ENCODE measurements at regions not wholly inside any gene's neighbourhood (a gene's known extent, or its start where the extent isn't known, plus 50 kb on each side); places are given as distances from the start of the nearest gene placed in this dataset.

DNA sequence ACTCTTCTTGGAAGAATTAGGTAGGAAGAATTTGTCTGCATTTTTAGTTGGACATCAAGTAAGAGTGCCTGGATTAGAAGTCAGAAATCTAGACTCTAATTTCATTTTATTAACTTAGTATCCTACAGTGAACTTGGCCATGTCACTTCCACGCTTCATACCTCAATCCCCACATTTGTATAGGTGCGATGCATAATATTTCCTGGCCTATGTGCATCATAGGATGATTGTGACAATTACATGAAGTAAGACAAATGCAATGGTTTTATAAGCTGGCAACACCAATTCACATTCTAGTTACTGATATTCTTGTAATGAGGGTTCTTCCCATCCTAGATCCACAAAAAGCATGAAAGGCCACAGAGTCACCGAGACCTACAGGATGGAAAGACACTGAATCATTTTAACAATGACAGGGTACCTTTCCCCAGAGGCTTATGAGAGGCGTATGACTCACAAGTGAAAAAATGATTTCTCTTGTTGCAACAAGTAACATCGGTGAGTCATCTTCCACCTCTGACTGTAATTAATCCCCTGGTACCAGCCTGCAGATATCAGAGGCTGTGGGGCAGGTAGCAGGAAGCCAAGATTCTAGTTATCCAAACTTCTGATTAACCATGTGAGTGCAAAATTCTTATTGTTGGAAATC lies 56.0 kb upstream of the OR5AK2 start:
- DNase-seq = peak; percentile 26

DNA sequence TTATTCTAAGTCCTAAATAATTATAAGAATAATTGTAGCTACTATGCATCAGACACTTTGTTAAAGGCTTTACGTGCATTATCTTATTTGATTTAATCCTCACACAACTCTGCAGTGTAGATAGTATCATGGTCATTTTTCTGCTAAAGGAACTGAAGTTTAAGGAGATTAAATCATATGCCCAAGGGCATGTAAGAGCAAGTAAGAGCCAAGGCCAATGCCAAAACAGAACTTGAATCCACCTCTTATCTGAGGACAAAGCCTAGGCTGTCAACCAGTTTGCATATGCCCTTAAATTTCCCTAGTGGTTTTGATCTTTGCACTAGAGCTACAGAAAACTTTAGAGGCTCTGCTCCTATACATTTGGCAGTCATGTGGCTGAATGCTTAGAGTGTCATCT lies 65.6 kb upstream of the OR5AK2 start:
- no peak for DNase-seq

DNA sequence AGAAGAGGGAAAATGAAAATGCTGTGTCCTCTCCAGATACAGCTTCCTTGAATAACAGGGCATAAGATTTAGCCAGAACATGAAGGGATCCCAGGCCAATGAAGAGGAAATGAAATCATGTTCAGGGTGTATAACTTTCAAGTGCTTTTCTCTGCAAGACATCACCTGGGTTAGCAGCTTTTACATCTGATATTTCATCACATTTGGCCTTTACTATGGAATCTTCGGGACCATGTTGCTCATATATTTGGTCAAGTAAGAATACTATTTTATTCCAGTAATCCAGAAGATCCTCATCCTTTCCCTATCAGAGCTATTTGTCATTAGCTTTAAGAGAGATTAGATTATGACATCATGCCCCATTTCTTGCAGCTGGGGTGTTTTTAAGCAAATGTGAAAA lies 66.3 kb upstream of the OR5AK2 start:
- DNase-seq = no peak

DNA sequence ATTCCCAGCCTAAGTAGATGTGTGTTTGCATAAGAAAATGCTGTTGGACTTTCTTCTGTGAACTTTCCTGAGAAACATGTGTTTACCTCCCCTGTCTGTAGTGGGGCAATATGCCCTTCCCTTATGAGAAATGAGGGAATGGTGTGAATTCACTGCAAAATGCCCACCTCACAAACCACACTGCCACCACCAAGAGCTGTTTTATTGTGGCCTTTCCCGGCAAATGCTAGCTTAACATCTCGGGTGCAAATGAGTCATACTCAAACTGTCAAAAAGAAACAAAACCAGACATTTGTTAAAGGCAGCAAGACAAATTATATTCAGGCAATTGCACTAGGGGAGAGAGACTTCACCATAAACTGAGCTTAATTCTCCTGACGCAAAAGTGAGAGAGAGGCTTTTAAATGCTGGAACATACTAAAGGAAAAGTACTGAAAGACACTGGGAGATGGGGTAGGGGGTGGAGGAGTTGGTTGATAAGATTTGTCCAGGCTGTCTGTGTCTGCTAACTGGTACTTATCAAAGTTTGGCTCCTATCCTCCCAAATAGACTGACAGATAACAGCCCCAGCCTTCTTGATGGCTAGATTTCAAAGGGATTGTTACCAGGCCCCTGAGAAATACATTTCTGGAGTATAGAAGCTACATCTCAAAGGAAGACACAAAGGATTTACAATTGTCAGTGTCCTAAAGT lies 70.9 kb upstream of the OR5AK2 start:
- no peak for DNase-seq

DNA sequence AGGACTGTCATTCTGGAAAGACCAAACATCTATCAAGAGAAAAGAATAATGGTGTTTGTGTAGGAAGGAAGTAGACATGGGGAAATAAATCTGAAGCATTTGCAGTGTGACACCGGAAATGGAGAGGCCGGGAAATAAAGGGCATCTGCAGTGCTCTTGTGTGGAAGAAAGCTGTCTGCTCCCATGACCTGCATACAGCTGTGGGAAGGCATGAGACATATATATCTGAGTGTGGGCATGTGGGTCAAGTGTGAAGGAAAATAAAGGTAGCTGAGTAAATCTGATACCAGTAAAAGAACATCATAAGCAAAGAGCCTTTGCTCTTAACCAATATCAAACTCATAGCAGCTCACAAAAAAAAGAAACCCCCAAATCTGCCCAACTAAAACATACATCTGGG lies 72.1 kb upstream of the OR5AK2 start:
- DNase-seq = no peak

DNA sequence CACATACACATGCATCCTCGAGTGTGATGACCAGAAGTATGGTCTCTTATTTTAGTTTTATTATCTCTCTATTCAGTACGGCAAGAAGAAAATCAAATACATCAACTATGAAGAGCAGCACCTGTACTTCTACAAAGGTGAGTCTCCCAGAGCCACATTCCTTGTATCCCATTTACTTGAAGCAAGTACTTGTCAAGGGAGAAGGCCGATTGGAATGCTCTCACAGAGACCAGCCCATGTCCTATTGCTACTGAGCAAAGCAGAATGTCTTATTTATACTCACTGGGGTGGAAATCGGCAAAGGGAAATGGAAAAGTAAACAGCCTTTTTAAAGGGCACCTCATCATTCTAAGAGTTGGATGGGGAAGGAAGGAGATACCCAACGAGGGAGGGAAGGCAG lies 72.6 kb upstream of the OR5AK2 start:
- no peak for DNase-seq

DNA sequence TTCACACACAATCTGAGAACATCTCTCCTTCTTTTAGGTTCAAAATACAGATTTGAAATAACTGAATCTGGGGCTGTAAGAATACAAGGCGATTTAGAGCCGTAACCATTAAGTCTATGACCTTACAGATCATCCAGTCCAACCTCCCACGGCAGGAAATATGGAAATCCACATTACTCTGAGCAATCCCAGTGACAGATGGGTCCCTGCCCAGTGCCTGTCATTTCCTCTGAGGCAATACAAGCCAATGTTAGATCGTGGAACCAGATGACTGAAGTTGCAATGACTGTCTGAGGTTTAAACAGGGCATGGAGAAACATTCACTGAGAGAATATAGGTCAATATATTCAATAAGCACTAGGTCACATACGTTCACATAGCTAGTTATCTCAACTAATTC lies 77.4 kb upstream of the OR5AK2 start:
- DNase-seq = no peak

DNA sequence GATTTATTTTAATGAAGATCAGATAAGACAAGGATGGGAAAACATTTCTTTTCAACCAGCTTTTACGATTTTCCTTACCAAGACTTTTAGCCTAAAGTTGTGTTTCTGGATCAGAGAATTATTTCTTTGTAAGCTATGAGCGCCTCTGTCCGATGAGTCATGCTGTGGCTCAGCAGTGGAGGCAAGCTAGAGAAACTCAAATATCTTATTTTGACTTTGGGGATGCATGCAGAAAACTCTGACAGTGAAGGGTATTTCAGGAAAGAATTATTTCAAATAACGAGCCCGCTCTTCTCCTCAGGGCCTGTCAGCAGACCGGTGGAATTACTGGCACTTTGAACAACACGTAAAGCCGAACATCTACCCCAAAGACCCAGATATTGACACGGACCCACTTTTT lies 77.9 kb upstream of the OR5AK2 start:
- no peak for DNase-seq

DNA sequence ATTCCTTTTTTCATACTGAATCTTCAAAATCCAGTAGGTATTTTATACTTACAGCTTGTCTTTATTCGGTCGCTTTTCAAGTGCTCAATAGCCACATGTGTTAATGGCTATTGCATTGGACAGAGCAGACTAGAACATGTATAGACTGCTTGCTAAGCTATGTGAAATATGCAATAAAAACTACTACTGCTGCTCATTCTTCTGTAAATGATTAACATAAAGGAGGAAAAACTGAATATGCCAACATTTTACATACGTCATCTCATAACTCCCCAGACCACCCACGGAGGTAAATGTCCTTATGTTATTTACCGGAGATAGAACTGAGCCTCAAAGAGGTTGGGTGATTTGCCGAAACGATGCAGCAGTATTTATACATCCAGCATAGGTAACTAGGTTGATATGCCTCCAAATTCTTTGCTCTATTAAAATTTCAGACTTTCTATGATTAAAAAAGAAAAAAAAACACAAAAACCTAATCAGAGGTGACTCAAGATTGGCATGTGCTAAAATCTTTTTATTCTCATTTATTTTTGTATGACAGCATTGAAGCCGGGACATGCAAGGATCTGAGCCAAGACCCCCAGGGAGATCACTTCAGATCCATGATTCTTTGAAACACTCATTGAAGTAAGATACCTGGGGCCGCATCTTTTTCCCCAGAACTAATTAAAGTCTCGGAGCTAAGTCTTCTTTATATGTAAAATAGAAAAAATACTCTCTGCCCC lies 78.5 kb upstream of the OR5AK2 start:
- DNase-seq = no peak

DNA sequence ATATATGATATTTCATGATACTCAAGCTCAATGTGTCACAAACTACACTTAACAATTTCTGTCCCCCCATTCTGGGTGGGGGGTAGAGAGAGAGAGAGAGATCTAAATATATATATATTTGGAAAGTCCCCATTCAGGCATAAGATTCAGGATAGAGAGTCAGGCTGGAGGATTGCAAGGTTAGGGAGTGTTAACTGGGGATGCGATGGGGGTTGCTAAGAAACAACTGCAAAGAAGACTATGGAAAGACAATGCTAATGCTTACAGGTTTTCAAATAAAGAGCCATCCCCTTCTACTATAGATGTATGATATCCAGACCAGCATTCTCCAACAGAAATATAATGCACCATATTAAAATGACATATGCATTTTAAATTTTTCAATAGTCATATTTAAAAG lies 79.2 kb upstream of the OR5AK2 start:
- no peak for DNase-seq

DNA sequence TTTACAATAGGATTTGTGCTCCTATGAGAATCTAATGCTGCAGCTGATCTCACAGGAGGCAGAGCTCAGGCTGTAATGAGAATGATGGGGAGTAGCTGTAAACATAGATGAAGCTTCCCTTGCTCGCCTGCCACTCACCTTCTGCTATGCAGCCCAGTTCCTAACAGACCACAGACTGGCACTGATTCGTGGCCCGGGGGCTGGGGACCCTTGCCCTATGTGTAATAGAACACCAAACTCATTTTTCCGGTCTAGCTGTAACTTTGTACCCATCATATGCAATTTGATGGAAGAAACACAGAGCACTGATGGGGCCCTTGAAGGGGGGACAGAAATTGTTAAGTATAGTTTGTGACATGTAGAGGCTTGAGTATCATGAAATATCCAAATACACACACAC lies 79.6 kb upstream of the OR5AK2 start:
- no peak for DNase-seq

DNA sequence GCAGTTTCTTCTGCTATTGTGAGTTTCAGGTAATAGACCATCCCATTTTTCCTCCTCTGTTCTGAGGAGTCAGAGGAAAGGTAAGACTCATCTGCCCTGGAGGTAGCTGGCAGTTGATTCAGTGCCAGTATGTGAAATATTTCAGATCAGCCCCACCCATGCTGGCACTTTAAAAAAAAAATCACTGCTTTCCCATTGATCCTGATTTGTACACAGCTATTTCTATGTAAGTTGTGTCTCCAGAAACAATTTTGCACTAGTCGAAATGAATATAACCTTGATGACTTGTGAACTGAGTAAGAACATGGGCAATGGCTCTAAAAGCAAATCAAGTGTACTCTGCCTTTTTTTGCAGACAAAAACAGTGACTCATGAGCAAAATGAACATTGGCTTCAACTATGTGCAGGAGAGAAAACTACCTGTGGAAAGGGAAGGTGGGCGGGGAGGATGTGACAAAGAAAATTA lies 82.0 kb upstream of the OR5AK2 start:
- DNase-seq = no peak

DNA sequence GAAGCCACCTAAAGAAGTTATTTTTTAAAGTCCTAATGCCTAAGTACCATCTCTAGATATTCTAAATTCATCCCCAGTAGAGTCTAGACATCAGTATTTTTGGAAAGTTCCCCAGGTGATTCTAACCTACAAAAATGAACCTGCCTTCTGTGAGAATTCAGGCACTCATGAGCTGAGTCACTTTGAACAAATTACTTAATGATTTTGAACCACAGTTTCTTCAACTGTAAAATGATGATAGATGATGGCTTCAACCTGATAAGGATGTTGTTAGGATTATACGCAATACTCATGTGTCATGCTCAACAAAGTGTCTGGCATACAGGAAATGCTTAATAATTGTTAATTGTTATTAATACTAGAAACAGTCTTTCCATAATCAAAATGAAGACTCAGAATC lies 82.8 kb upstream of the OR5AK2 start:
- no peak for DNase-seq

DNA sequence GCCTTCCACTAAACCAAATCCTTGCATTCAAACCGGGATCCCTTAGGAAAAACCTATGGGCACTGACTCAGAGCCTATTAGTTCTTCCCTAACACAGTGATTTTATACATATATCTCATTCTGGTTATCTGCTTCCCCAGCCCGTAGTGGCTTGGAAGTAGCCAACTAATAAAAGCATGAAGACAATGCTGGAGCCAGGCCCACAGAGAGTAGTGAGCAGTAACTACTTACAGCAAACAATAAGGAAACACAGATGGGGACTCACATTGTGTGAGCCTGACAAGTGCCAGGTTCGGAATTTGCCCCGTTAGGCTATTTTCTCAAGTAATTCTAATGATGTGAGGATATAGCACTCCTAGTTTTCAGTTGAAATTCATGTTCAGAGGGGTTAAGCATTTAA lies 83.3 kb upstream of the OR5AK2 start:
- no peak for DNase-seq

DNA sequence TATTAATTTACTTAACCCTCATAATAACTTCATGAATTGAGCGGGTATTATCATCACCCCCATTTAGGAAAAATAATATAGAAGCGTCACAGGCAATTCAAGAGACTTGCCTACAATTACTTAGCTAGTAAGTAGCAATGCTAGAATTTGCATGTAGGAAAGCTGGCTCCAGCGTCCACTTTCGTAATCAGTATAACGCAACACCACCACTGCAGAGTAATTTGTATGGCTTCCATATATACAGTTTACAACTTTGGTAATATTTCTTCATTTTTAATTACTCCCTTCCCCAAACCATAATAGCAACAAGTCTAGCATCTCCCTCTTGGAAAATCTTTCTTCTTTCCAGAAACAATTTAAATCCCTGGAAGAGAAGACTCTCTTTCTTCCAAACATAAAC lies 89.9 kb upstream of the OR5AK2 start:
- no peak for DNase-seq

DNA sequence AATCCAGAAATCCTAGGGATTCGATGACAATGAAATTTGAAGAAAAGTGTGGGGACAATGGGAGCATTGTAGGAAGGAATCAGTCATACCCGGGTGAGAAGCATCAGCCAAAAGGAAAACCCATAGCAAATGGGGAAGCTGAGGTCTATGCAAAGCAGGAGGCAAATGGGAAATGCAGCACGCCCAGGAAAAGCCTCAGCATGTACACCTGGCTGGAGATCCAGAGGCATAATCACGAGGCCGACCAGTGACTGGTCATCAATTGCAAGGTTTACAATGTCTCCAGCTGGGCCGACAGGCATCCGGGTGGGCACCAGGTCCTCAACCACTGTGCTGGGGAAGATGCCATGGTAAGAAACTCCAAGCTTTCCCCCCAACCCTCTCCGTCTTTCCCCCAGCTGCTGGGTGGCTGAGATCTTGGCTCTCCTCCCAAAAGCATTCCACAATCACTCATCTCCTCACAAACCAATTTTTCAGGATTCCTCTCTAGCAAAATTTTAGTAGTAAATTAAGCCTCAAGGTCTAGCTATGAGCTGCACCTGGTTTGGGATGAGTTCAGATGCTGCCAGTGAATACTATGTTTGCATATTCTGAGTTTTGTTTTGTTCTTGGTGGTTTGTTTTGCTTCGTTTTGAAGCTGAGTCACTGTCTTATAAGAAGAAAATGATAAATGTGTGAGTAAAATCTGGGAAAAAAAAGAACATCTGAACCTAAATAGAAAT lies 98.0 kb upstream of the OR5AK2 start:
- no peak for DNase-seq

DNA sequence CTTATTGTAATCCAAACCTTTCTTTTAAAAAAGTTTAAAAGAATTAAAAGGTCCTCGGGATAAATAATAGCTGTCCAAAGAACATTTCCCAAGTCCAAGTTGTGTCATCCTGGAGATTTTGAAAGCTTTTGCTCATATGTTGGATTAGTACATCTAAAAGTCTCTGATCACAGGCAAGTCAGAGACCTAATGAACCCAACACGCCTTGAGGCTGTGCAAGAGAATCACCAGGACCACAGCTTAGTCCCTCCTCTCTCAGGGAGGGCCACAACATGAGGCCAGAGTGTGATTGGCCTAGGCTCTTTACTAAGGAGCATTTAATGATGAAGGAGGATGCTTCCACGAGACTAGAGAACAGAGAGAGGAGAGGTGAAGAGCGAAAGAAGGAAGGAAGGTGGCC lies 98.7 kb upstream of the OR5AK2 start:
- DNase-seq = no peak

DNA sequence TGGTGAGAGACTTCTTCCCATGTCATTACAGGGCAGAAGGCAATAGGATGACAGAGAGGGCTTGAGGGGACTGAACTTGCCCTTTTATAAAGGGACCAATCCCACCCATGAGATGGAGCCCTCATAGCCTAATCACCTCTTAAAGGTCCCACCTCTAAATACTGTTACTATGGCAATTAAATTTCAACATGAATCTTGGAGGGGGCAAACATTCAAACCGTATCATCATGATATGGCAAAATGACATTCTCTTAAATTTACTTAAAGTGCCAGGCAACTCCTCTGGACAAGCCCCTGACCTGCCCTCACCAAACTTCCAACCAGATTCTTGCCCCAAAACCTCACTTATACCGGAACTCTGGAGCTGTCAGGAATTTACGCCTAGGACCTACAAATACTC lies 100.8 kb upstream of the OR5AK2 start:
- DNase-seq = no peak

DNA sequence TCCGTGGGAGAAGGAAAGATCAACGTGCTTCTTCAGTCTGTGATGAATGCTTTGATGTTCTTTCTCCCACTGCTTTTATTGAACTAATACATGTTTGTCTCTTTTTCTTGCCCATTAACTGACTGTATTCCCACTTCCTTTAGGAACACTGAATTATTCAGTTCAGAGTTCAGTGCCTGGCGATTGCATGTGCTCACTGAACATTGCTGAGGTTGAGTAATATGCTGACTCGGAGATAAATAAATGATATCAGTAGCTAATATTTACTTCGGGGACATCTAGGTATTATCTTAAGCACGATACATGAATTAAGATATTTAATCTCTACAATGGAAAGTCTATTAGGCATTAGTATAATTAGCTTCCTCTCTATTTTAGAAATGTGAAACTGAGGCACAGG lies 102.3 kb upstream of the OR5AK2 start:
- DNase-seq = no peak

DNA sequence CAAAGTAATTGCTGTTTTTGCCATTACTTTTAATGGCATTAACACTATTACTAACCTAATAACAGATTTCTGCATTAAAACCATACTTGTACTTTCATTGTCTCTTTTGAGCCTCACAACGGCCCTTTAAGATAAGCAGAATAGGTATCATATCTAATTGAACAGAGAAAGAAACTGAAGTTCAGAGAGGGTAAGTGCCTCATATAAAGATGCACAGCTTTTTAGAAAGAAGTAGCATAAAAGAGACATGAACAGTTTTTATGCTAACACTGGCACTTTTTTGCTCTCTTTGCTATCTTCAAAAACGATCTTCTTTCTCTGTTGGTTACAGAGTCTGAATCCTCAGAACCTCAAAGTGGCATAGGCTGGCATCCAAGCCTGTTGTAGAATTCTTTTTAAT lies 102.9 kb upstream of the OR5AK2 start:
- no peak for DNase-seq

DNA sequence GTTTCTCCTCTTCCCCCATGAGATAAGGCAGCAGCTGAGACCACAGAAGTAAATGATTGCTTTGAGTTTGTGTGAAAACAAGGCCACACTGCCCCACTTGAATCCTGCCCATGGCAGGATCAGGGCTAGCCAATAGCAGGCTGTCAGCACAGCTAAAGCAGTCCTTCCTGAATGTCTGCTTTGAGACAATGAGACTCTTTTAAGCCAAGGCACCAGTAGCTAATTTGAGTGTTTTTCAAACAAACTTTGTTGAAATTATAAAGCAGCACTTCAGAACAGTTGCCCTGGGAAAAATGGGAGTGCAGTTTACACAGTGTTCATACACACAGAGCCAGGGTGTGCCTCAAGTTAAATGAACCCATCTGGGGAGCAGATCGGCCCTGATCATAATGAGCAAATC lies 103.5 kb upstream of the OR5AK2 start:
- DNase-seq = no peak

DNA sequence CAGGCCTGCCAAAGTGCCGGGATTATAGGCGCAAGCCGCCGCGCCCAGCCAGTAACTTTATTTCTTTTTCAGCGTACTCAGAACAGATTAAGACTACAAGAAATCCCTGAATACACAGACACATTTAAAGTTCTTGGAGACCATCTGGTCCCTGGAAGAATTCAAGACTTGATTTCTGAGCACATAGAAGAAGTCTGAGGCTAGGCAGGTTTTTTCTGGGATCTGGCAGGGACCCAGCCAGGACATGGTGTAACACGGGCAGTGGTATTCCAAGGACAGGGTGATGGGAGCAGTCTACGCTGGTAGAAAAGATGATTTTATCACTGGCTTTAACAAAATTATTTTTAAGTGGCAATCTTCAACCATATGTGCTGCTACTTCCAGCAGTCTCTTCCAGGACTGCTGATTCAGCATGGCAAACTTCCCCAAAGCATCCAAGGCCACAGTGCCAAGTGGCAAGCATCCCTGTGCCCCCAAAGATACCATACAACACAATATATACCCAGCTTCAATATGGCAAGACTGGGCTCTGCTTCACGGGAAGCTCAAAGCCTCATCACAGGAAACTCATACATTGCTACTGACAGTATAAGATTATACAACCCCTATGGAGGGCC lies 105.2 kb upstream of the OR5AK2 start:
- DNase-seq = no peak

DNA sequence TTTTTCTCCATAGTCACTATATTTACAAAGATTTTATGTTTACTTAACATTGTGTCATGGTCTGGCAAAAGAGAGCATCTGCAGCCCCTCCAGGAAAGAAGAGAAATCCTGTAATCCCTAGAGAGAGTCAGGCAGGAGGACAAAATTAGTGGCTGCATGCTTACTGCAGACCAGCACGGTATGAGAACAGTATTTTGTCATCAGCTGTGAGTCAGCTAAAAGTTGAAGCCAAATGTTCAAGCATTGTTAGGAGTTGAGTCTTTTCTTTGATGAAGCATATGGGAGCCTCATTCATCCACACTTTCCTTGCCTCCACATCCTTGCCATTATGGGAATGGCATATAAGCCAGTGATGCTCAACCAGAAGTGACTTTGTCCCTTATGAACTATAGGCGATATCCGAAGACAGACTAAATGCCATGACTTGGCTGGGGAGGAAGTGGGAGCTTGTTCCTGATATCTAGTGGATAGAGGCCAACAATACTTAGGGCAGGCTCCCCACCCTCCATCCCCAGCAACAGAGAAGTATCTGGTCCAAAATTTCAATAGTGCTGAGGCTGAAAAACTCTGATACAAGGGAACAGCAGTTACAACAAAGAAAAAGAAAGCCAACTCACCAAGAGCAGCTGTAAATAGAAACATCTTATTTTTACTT lies 112.0 kb upstream of the OR5AK2 start:
- no peak for DNase-seq

All from 8988T (cell line).